ENCODE measurements at regions not wholly inside any gene's neighbourhood (a gene's known extent, or its start where the extent isn't known, plus 50 kb on each side); places are given as distances from the start of the nearest gene placed in this dataset.

DNA sequence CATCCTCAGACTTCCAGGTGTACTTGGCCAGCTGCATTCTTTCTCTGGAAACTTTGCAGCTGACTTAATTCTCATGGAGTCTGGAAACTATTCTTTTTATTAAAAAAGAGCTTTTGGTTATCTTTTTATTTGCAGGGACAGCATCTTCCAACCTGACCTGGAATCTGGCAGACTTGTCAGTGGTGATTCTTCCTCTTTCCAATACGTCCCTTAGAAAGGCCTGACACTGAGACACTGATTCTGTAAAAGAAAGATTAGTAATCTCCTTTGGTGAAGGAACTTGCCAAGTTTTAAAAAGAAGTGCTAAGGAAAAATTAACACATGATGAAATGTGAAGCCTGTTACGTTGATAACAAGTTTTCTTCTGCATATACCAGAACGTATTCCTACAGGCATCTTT, 440.9 kb upstream of the RAG2 start:
- DNase-seq (ENCODE audit: extremely low read depth in 1 of 2, low read depth in 1 of 2), result no peak

DNA sequence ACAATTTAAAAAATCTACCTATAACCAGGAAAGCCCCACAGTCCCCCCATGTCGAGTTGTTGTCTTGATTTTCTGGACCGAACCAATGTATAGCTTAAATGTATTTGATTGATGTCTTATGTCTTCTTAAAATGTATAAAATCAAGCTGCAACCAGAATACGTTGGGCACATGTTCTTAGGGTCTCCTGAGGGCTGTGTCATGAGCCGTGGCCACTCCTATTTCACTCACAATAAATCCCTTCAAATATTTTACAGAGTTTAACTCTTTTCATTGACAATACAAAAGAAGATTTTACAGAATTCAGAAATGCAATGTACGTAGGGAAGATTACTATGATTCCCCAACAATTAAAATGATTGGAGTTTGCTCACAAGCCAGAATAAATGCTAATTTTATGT, 428.7 kb upstream of the RAG2 start:
- no peak for DNase-seq (ENCODE audit: extremely low read depth in 1 of 2, low read depth in 1 of 2)

DNA sequence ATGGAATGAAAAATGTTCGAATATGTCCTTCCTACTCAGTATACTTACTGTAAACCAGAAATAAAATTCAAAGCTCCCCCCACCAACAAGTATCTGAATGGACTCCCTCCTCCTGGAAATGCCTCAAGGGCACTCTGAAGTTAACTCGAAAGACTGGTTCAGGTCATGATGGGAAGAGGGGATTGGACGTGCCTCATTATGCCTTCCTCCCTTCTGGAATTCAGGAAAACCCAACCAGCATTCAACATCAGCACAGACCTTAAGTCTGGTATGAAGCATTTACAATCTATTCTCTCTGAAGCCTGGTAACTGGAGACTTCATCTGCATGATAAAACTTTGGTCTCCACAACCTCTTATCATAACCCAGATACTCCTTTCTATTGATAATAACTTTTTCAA, 428.3 kb upstream of the RAG2 start:
- no peak for DNase-seq (ENCODE audit: extremely low read depth in 1 of 2, low read depth in 1 of 2)

DNA sequence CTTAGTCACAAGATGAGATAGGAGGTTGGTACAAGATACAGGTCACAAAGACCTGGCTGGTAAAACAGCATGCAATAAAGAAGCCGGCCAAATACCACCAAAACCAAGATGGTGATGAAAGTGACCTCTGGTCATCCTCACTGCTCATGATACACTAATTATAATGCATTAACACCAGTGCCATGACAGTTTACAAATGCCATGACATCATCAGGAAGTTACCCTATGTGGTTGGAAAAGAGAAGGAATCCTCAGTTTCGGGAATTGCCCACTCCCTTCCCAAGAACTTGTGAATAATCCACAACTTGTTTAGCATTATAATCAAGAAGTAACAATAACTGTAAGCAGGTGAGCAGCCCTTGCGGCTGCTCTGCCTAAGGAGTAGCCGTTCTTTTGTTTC, 408.5 kb upstream of the RAG2 start:
- DNase-seq (ENCODE audit: extremely low read depth in 1 of 2, low read depth in 1 of 2), result no peak

DNA sequence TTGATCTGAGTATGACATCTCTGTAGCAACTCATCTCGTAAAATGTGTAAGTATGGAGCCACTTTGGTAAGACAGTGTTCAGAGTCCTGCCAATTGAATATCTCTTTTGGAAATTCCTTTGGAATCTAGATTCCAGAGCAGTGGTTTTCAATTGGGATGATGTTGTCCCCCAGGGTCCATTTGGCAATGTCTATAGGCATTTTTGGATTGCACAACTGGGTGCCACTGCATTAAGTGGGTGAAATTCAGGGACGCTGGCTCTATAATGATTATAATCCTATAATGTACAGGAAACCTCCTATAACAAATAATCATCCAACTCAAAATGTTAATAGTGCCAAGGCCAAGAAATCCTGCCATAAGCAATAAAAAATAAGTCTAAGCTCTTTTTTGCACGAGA, 404.8 kb upstream of the RAG2 start:
- no peak for DNase-seq (ENCODE audit: extremely low read depth in 1 of 2, low read depth in 1 of 2)

GRCh38 chr11:36997656-36998055, 399.6 kb upstream of the RAG2 start:
- DNase-seq (ENCODE audit: extremely low read depth in 1 of 2, low read depth in 1 of 2), result no peak

- no peak for DNase-seq (ENCODE audit: extremely low read depth in 1 of 2, low read depth in 1 of 2)
Observed at GRCh38 chr11:36996795-36997194, 398.8 kb upstream of the RAG2 start.

- no peak for DNase-seq (ENCODE audit: extremely low read depth in 1 of 2, low read depth in 1 of 2)
Observed at GRCh38 chr11:36994208-36994607, 396.2 kb upstream of the RAG2 start.

DNA sequence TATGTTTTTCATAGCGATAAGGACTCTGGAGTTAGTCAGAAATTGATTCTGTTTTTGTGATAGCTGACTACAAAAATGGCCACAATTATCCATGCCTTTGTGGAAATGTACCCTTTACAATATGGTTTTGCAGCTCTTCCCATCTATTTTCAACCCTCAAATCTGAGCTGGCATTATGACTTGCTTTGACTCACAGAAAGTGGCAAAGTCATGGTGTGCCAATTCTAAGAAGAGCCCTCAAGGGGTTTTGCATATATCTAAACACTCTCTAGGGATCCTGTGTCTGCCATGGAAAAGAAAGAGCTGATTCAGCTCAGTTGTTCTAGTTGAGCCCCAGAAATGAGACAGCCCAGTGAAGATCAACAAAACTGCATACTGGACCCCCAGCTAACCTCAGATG, 390.5 kb upstream of the RAG2 start:
- DNase-seq (ENCODE audit: extremely low read depth in 1 of 2, low read depth in 1 of 2), result no peak

GRCh38 chr11:36985562-36985961, 387.5 kb upstream of the RAG2 start:
- DNase-seq (ENCODE audit: extremely low read depth in 1 of 2, low read depth in 1 of 2), result no peak

DNA sequence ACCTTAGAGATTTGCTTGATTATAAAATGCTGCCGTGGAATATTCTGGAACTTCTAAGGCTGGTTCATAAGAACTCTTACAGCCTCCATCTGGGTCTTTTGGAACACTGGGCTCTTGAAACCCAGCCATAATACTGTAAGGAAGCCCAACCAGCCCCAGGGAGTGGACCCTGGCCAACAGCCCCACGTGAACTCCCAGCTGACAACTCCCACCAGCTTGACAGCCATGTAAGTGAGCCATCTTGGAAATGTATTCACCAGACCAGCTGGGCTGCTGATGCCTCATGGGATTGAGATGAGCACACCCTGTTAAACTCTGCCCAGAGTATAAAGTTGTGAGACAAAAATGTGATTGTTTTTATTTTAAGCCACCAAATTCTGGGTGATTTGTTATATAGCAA, 378.7 kb upstream of the RAG2 start:
- no peak for DNase-seq (ENCODE audit: extremely low read depth in 1 of 2, low read depth in 1 of 2)

- DNase-seq (ENCODE audit: extremely low read depth in 1 of 2, low read depth in 1 of 2), result no peak
Observed at GRCh38 chr11:36974771-36975170, 376.7 kb upstream of the RAG2 start.

DNA sequence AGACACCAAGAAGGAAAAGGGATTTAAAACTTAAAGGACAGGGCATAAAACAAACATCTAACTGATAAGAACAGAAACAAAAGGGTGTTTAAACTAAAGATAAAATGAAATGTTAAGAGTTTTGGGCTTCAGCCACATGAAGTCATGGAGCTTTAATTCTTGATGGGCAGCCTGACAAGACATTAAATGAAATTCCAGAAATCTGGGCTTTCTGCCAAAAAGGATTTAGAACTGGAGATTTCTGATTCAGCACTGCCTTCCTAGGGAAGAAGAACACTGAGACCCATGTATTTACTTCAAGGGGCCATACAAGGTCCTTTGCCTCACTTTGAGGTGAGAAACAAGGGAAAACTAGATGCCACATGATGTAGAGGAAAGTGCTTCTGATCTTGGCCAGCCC, 355.9 kb upstream of the RAG2 start:
- DNase-seq (ENCODE audit: extremely low read depth in 1 of 2, low read depth in 1 of 2), result no peak

DNA sequence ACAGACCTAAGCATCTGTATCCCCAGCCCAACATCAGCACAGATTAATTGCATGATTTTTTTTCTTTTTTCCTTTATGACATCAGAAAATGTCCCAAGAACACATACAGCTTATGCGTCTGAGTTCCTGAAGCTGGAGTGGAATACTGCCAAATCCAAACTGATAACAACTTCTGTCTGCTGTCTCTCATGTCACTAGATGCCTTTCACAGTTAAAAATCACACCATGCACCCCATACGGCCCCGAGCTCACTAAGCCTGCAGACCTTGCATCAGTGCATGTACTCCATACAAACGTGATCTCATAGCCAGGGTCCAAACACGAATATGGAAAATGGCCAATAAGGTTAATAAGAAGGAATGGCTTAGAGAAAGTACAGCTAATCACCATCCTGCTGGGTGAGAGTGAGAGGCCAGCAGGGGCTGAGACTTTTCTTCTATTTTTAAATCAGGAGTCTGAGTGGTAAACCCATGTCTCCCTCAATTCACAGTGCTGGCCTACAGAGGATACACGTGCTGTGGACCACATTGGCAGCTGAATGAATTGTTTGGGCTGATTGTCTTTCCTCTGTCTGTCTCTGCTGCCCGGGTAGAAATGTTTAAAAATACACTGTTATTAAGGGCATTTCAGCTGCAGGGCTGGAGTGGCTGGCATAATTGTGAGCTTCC, 350.6 kb upstream of the RAG2 start:
- no peak for DNase-seq (ENCODE audit: extremely low read depth in 1 of 2, low read depth in 1 of 2)

DNA sequence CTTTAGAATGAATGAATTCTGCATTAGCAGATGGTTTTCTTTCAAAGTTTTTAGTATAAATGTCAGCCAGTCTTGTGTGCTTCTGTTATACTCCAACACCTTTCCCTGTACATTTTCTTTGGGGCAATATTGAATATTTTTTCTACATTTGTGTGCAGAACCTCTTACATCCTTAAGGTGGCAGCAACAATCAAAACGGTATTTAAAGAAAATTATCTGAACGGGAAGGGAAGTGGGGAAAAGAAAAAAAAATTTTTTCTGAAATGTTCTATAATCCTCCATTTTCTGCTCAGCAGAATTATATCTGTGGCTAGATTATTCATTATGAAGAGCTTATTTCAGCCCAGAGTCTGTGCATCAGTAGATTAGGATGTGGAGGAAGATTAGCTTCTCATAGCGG, 347.3 kb upstream of the RAG2 start:
- no peak for DNase-seq (ENCODE audit: extremely low read depth in 1 of 2, low read depth in 1 of 2)

DNA sequence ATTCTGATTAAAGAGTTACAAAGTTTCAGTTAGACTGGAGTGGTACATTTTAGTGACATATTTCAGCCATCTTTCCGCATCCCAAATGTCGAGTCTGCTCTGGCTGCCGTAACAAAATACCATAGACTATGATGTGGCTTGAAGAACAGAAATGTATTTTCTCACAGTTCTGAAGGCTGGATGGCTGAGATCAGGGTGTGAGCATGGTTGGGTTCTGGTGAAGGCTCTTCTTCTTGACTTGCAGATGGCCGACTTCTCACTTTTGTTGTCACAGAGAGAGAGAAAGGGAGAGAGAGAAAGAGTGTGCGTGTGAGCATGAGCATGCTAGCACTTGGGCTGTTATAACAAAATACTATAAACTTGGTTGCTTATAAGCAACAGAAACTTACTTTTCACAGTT, 335.4 kb upstream of the RAG2 start:
- no peak for DNase-seq (ENCODE audit: extremely low read depth in 1 of 2, low read depth in 1 of 2)

DNA sequence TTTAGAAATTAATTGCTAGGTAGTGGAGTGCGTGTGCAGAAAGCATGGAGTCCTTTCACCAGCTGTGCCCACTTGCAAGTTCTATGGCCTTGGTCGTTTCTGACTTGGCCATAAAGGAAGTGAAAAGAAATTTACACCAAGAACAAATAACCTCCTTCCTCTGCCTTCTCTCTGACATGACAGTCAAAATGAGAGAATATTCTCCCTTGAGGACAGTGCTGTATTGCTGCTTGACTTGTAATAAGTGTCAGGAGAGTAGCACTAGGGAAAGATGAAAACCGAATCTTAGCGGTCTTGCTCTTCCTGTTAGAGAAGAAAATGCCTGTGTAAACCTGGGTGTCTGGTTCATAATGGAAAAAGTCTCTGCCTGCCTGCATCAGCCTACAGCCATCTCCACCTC, 333.1 kb upstream of the RAG2 start:
- no peak for DNase-seq (ENCODE audit: extremely low read depth in 1 of 2, low read depth in 1 of 2)

- no peak for DNase-seq (ENCODE audit: extremely low read depth in 1 of 2, low read depth in 1 of 2)
Observed at GRCh38 chr11:36930256-36930655, 332.2 kb upstream of the RAG2 start.

DNA sequence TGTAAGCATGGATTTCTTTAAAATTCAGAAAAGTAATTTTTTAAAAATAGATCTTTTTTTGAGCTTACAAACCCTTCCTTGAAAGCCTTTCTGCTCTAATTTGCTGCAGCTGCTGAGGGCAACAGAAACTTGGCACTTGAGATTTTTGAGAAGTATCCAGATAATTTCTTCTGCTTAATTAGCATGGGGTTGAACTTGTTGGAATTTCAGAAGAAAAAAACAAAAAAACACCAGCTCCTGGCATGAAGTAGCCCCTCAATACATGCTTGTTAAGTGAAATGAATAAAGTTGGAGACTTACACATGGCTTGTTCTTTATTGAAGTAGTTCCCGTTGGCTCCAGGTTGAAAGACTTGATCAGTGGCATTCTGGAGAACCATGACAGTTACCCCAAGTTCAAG, 331.4 kb upstream of the RAG2 start:
- DNase-seq (ENCODE audit: extremely low read depth in 1 of 2, low read depth in 1 of 2), result no peak

- DNase-seq (ENCODE audit: extremely low read depth in 1 of 2, low read depth in 1 of 2), result no peak
Observed at GRCh38 chr11:36928621-36929020, 330.6 kb upstream of the RAG2 start.

GRCh38 chr11:36899800-36900199, 301.8 kb upstream of the RAG2 start:
- no peak for DNase-seq (ENCODE audit: extremely low read depth in 1 of 2, low read depth in 1 of 2)

GRCh38 chr11:36890841-36891240, 292.8 kb upstream of the RAG2 start:
- no peak for DNase-seq (ENCODE audit: extremely low read depth in 1 of 2, low read depth in 1 of 2)

DNA sequence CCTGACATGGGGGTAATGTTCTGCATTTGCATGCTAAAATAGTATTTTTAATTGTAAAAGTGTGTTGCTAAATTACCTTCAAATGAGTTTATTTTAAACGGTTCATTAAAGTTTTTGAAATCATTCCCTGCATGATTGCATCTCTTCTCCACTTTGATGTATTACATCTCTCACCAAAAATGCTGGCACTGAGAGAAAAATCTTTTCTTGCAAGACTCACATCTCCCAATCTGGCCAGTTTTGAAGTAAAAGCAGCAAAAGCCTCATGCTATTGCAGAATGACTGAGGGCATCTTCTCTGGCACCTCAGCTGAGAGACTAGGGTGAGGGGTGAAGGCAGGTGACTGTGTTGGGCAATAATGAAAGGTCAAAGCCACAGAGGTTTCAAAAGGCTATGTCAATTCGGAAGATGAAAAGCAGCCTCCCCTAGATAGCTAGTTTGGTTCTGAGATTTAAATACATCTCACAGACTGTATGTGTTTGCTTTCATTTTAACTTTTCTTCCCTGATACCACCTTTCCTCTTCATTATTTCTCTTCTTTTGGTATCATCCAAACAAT, 292.2 kb upstream of the RAG2 start:
- DNase-seq (ENCODE audit: extremely low read depth in 1 of 2, low read depth in 1 of 2), result no peak

Data from stimulated activated CD8-positive, alpha-beta memory T cell treated with anti-CD3 and anti-CD28 coated beads, Interleukin-7, amount 100 ng/mL, for 48 hours (primary cell).